Psoas muscle (tissue), 7 donors: ENCODE measurements at regions not wholly inside any gene's neighbourhood (a gene's known extent, or its start where the extent isn't known, plus 50 kb on each side); places are given as distances from the start of the nearest gene placed in this dataset.

Source experiments
- ATAC-seq, 4 donors: fragments of 200-7000 bp; cut with Tn5 transposase; one replicate each; pipeline ENCODE4 v1.9.1; 2020; ENCODE audit warnings: moderate library complexity in 3 of 4, mild to moderate bottlenecking in 2 of 4
- DNase-seq, 2 donors: peaks; one replicate each; pipeline ENCODE4 v3.0.0-alpha.2; 2020
- H3K27ac ChIP-seq: fragments of 200-600 bp; one replicate; pipeline ENCODE4 v1.8.0; 2022
- H3K27me3 ChIP-seq, 3 donors: fragments of 200-600 bp in 1 of 3; one replicate each; pipeline versions ENCODE4 v1.6.1 to v1.8.0; 2013 to 2022; ENCODE audit warnings: low read length in 2 of 3, mild to moderate bottlenecking in 2 of 3, moderate library complexity in 1 of 3; ENCODE audit not compliant: insufficient read depth in 3 of 3
- H3K36me3 ChIP-seq, 2 donors: fragments of 200-600 bp in 1 of 2; one replicate each; pipeline versions ENCODE4 v1.6.1 to v1.8.0; 2013 to 2022; ENCODE audit warnings: low read depth in 1 of 2, mild to moderate bottlenecking in 1 of 2, moderate library complexity in 1 of 2; ENCODE audit not compliant: insufficient read depth in 1 of 2
- H3K4me1 ChIP-seq: fragments of 200-600 bp; one replicate; pipeline ENCODE4 v1.8.0; 2022
- H3K4me3 ChIP-seq: fragments of 200-600 bp; one replicate; pipeline ENCODE4 v1.8.0; 2022; ENCODE audit warnings: mild to moderate bottlenecking
- H3K9me3 ChIP-seq: fragments of 200-600 bp; one replicate; pipeline ENCODE4 v1.8.0; 2022
- CTCF ChIP-seq: fragments of 200-600 bp; IDR thresholded peaks from one replicate; pipeline ENCODE4 v1.8.0; 2022; ENCODE audit warnings: antibody characterized with exemption
- WGBS, 3 donors: extraction: QIAGEN DNeasy Blood & Tissue Kit; methylation state at CpG; one replicate each; pipeline versions ENCODE4 v1.1.6 to v1.1.7; 2013; 5-methylcytosine and 5-hydroxymethylcytosine counted together
- intact Hi-C, 2 donors: fragments of 100-400 bp; cut with DNase I; formaldehyde crosslinking; loops; one replicate each; pipeline versions ENCODE4 v1.11.0 to v1.14.2; 2022
- donor health status: healthy with polysubstance abuse.
- donor health status: DM: no; HTN: no; CAD: no; lungs with moderate emphysema.
- donor health status: Bipolar disorder and iron deficiency.
- donor health status: healthy.
- donor health status: DM: yes; HTN: yes; CAD: no.
- donor health status: DM: no; HTN: no; CAD: no.
- donor health status: DM: yes; HTN: yes; CAD: no.

- whole genome bisulfite sequencing, 3 donors: 77 to 85% (median 80%) methylated on average over 10 of the region's 10 CpGs
- no peaks in the 10 kb centered on the region for H3K9me3 ChIP-seq
- TF ChIP-seq CTCF: no peak
- peak in 1 of 2 donors; percentile 4 for DNase-seq
- peak overlapping the region; percentile 46 for H3K27ac ChIP-seq
- H3K4me1 ChIP-seq: no peaks in the 10 kb centered on the region
- intact Hi-C loops: no loop called here
- H3K27me3 ChIP-seq: no peaks in the 10 kb centered on the region
- H3K36me3 ChIP-seq: no peaks in the 10 kb centered on the region
- no peak for ATAC-seq
- H3K4me3 ChIP-seq: no peak overlapping the region
Observed at GRCh38 chr7:131656980-131657723, 100.7 kb upstream of the PODXL start.

DNA sequence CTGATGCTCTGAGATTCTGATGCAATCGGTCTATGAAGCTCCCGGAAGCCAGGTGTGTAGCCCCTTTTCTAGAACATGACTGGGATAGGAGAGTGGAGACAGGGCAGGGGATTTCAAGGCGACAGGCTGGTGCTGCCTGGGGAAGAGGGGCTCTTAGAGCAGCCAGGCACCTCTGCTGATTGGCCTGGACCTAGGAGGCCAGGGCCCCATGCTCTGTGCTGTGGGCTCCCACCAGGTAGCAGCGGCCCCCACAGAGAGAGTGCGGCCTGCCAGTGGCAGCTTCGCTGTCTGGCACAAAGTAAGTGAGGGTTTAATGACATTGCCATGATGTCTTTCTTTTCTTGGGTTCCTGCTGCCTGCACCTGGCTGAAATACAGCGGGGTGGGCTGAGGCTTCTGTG is 99.4 kb upstream of the PODXL start:
- H3K36me3 ChIP-seq: no peaks in the 10 kb centered on the region
- no peak for TF ChIP-seq CTCF

GRCh38 chr7:131655447-131655846 is 99.0 kb upstream of the PODXL start:
- Histone ChIP-seq H3K27me3 (no peaks in the 10 kb centered on the region), H3K36me3 (no peaks in the 10 kb centered on the region), H3K27ac (no peak overlapping the region), H3K9me3 (no peaks in the 10 kb centered on the region), H3K4me1 (no peaks in the 10 kb centered on the region), H3K4me3 (no peak overlapping the region)
- WGBS, 3 donors: 89 to 92% (median 91%) methylated on average over 6 of the region's 6 CpGs
- no peak for DNase-seq
- intact Hi-C loops: loop anchor here in 1 of 2 donors (2.0 kb wide), 1 partner anchor 147 kb away; no protein-coding TSS in a partner anchor
- ATAC-seq: no peak
- TF ChIP-seq CTCF: no peak

More for the DNA sequence above, 99.4 kb upstream of the PODXL start:
- WGBS, 3 donors: 78 to 86% (median 82%) methylated on average over 7 of the region's 7 CpGs
- Histone ChIP-seq H3K4me1 (no peaks in the 10 kb centered on the region), H3K27me3 (no peaks in the 10 kb centered on the region), H3K4me3 (no peak overlapping the region), H3K9me3 (no peaks in the 10 kb centered on the region), H3K27ac (no peak overlapping the region)
- intact Hi-C loops: loop anchor here in 1 of 2 donors (2.0 kb wide), 1 partner anchor 147 kb away; no protein-coding TSS in a partner anchor
- ATAC-seq (no peak), DNase-seq (peak in 1 of 2 donors; percentile 37)

- Histone ChIP-seq H3K4me3 (no peak overlapping the region), H3K9me3 (no peaks in the 10 kb centered on the region), H3K27ac (no peak overlapping the region), H3K4me1 (no peaks in the 10 kb centered on the region), H3K27me3 (no peaks in the 10 kb centered on the region), H3K36me3 (no peaks in the 10 kb centered on the region)
- intact Hi-C loops: loop anchor here (1.0 to 5.0 kb wide), 5 partner anchors 37 to 146 kb away; partner anchors contain the start of gene PODXL (in 1 of the 2)
- peak; percentile 93 for TF ChIP-seq CTCF
- ATAC-seq (peak; percentile 94 to 97 (median 95)), DNase-seq (peak; percentile 87 to 94)
- 29 to 35% (median 30%) methylated on average over 18 to 19 of the region's 19 CpGs for WGBS, 3 donors
Observed at GRCh38 chr7:131654668-131655326, 98.4 kb upstream of the PODXL start.
